ENCODE measurements at regions not wholly inside any gene's neighbourhood (a gene's known extent, or its start where the extent isn't known, plus 50 kb on each side); places are given as distances from the start of the nearest gene placed in this dataset.

DNA sequence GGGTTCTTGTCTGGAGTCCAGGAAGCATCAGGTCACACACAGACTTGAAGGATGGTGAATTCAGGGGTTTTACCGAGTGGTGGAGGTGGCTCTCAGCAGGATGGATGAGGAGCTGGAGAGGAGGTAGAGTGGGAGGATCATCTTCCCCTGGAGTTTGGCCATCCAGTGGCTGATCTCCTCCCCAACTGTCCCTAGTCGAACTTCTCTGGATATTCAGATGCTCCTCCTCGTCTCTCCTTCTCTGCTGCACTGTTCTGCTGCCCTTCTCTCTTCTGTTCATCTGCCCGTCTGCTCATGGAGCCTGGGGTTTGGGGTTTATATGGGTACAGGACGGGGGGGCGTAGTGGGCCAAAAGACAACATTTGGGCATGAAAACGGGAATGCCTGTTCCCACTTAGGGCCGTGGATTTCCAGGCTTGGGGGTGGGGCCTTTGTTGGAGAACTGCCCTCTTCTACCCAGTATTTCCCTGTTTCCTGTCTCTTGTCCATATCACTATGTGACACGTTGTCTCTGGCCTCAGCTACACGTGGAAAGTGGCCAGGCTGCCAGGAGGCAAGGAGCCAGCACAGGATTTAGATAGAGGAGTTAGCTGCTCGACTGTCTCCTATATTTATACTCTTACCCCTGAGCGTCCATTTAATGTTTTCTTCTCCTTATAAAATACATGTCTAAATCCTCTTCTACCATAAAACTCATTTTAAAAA, 76.7 kb downstream of the SIPA1L2 start:
- Histone ChIP-seq H3K79me2 (ENCODE audit: low read length) (no peaks in the 10 kb centered on the region), H3K9ac (ENCODE audit: low read length) (no peak overlapping the region), H4K20me1 (ENCODE audit: insufficient read depth, low read depth, low read length) (no peaks in the 10 kb centered on the region), H3K4me2 (ENCODE audit: low read depth, low read length, poor library complexity, severe bottlenecking) (no peak overlapping the region), H3K4me3 (ENCODE audit: low read length) (no peak overlapping the region), H2AFZ (ENCODE audit: low read length) (no peak overlapping the region), H3K9me2 (replicated peaks; ENCODE audit: insufficient read depth, low read length) (no peaks in the 10 kb centered on the region), H3K27me3 (ENCODE audit: low read length) (no peaks in the 10 kb centered on the region), H3K36me3 (ENCODE audit: insufficient read depth, low read length) (no peaks in the 10 kb centered on the region), H3K27ac (ENCODE audit: low read length) (no peak overlapping the region), H3K4me1 (ENCODE audit: low read length) (no peaks in the 10 kb centered on the region), H3K9me3 (ENCODE audit: low read length) (no peaks in the 10 kb centered on the region)
- no peak for DNase-seq

GRCh38 chr1:232551386-232551785, 78.5 kb downstream of the SIPA1L2 start:
- no peaks in the 10 kb centered on the region for H3K9me2 ChIP-seq (replicated peaks; ENCODE audit: insufficient read depth, low read length)
- no peaks in the 10 kb centered on the region for H3K4me1 ChIP-seq (ENCODE audit: low read length)
- no peaks in the 10 kb centered on the region for H3K79me2 ChIP-seq (ENCODE audit: low read length)
- H3K4me3 ChIP-seq (ENCODE audit: low read length) = no peak overlapping the region
- no peaks in the 10 kb centered on the region for H3K36me3 ChIP-seq (ENCODE audit: insufficient read depth, low read length)
- H3K9ac ChIP-seq (ENCODE audit: low read length) = no peak overlapping the region
- H3K4me2 ChIP-seq (ENCODE audit: low read depth, low read length, poor library complexity, severe bottlenecking) = no peak overlapping the region
- DNase-seq = no peak
- H3K27ac ChIP-seq (ENCODE audit: low read length) = no peak overlapping the region
- no peaks in the 10 kb centered on the region for H3K27me3 ChIP-seq (ENCODE audit: low read length)
- H3K9me3 ChIP-seq (ENCODE audit: low read length) = no peaks in the 10 kb centered on the region
- no peaks in the 10 kb centered on the region for H4K20me1 ChIP-seq (ENCODE audit: insufficient read depth, low read depth, low read length)
- H2AFZ ChIP-seq (ENCODE audit: low read length) = no peak overlapping the region

GRCh38 chr1:232550007-232550406, 79.9 kb downstream of the SIPA1L2 start:
- no peak overlapping the region for H3K9ac ChIP-seq (ENCODE audit: low read length)
- H3K9me3 ChIP-seq (ENCODE audit: low read length) = no peaks in the 10 kb centered on the region
- no peak for DNase-seq
- no peaks in the 10 kb centered on the region for H4K20me1 ChIP-seq (ENCODE audit: insufficient read depth, low read depth, low read length)
- H3K27ac ChIP-seq (ENCODE audit: low read length) = no peak overlapping the region
- H3K36me3 ChIP-seq (ENCODE audit: insufficient read depth, low read length) = no peaks in the 10 kb centered on the region
- H3K79me2 ChIP-seq (ENCODE audit: low read length) = no peaks in the 10 kb centered on the region
- H3K4me1 ChIP-seq (ENCODE audit: low read length) = no peaks in the 10 kb centered on the region
- H3K27me3 ChIP-seq (ENCODE audit: low read length) = no peaks in the 10 kb centered on the region
- H3K4me2 ChIP-seq (ENCODE audit: low read depth, low read length, poor library complexity, severe bottlenecking) = no peak overlapping the region
- H3K9me2 ChIP-seq (replicated peaks; ENCODE audit: insufficient read depth, low read length) = no peaks in the 10 kb centered on the region
- H3K4me3 ChIP-seq (ENCODE audit: low read length) = no peak overlapping the region
- H2AFZ ChIP-seq (ENCODE audit: low read length) = no peak overlapping the region

- no peaks in the 10 kb centered on the region for H3K36me3 ChIP-seq (ENCODE audit: insufficient read depth, low read length)
- H3K79me2 ChIP-seq (ENCODE audit: low read length) = no peaks in the 10 kb centered on the region
- H3K9me2 ChIP-seq (replicated peaks; ENCODE audit: insufficient read depth, low read length) = no peaks in the 10 kb centered on the region
- no peak overlapping the region for H3K4me3 ChIP-seq (ENCODE audit: low read length)
- no peaks in the 10 kb centered on the region for H4K20me1 ChIP-seq (ENCODE audit: insufficient read depth, low read depth, low read length)
- H3K27me3 ChIP-seq (ENCODE audit: low read length) = no peaks in the 10 kb centered on the region
- H3K27ac ChIP-seq (ENCODE audit: low read length) = no peak overlapping the region
- H3K9me3 ChIP-seq (ENCODE audit: low read length) = no peaks in the 10 kb centered on the region
- H2AFZ ChIP-seq (ENCODE audit: low read length) = no peak overlapping the region
- no peak overlapping the region for H3K4me2 ChIP-seq (ENCODE audit: low read depth, low read length, poor library complexity, severe bottlenecking)
- no peaks in the 10 kb centered on the region for H3K4me1 ChIP-seq (ENCODE audit: low read length)
- DNase-seq = no peak
- H3K9ac ChIP-seq (ENCODE audit: low read length) = no peak overlapping the region
Measured at GRCh38 chr1:232548691-232549090, 81.2 kb downstream of the SIPA1L2 start.

DNA sequence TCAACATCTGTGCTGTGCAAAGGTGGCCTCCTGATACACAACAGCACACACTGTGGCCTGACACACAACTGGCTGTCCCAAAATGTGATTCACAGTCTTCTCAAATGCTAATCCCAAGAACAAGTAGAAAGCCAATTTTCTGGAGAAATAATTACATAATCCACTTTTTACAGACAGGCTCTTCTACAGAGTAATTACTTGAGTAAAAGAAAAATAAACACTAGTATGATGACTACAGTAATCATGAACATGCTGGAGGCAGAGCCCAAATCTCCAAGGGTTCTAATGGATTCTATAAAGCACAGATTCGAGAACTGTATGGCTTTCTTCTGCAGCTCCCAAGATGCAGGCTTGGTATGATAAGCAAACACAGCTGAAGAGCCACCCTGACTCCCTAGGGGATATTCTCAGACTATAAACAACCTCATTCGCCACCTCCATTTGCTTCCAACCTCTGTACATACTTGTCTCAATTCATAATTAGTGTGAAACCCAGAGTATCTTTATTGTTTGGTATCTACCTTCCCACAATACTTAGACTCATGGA, 81.9 kb downstream of the SIPA1L2 start:
- Histone ChIP-seq H3K4me1 (ENCODE audit: low read length) (no peaks in the 10 kb centered on the region), H3K27ac (ENCODE audit: low read length) (no peak overlapping the region), H3K4me2 (ENCODE audit: low read depth, low read length, poor library complexity, severe bottlenecking) (no peak overlapping the region), H3K9ac (ENCODE audit: low read length) (no peak overlapping the region), H3K27me3 (ENCODE audit: low read length) (no peaks in the 10 kb centered on the region), H2AFZ (ENCODE audit: low read length) (no peak overlapping the region), H3K9me3 (ENCODE audit: low read length) (no peaks in the 10 kb centered on the region), H3K9me2 (replicated peaks; ENCODE audit: insufficient read depth, low read length) (no peaks in the 10 kb centered on the region), H3K36me3 (ENCODE audit: insufficient read depth, low read length) (no peaks in the 10 kb centered on the region), H3K79me2 (ENCODE audit: low read length) (no peaks in the 10 kb centered on the region), H3K4me3 (ENCODE audit: low read length) (no peak overlapping the region), H4K20me1 (ENCODE audit: insufficient read depth, low read depth, low read length) (no peaks in the 10 kb centered on the region)
- DNase-seq = no peak

- H3K36me3 ChIP-seq (ENCODE audit: insufficient read depth, low read length) = no peaks in the 10 kb centered on the region
- H3K4me1 ChIP-seq (ENCODE audit: low read length) = no peaks in the 10 kb centered on the region
- no peaks in the 10 kb centered on the region for H3K27me3 ChIP-seq (ENCODE audit: low read length)
- no peak overlapping the region for H2AFZ ChIP-seq (ENCODE audit: low read length)
- DNase-seq = no peak
- no peak overlapping the region for H3K27ac ChIP-seq (ENCODE audit: low read length)
- H3K4me3 ChIP-seq (ENCODE audit: low read length) = no peak overlapping the region
- H4K20me1 ChIP-seq (ENCODE audit: insufficient read depth, low read depth, low read length) = no peaks in the 10 kb centered on the region
- H3K9ac ChIP-seq (ENCODE audit: low read length) = no peak overlapping the region
- no peaks in the 10 kb centered on the region for H3K9me3 ChIP-seq (ENCODE audit: low read length)
- H3K4me2 ChIP-seq (ENCODE audit: low read depth, low read length, poor library complexity, severe bottlenecking) = no peak overlapping the region
- H3K79me2 ChIP-seq (ENCODE audit: low read length) = no peaks in the 10 kb centered on the region
- H3K9me2 ChIP-seq (replicated peaks; ENCODE audit: insufficient read depth, low read length) = no peaks in the 10 kb centered on the region
Measured at GRCh38 chr1:232542633-232543593, 87.0 kb downstream of the SIPA1L2 start.

DNA sequence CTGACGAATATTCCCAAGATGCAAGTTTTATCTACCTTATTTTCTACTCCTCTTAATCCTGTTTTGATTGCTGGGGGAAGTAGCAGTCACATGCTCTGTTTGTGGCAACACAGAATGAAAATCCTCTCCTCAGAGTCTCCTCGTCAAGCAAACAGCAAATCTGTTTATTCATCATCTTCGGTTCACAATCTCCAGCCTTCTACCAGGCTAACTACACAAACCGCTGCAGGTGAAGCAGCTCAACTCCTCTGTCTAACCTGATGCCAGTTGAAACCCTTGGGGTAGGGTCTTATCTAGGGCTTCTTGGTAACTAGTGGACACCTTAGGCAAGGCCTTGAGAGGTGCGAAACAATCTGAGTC, 91.0 kb downstream of the SIPA1L2 start:
- DNase-seq = no peak
- H3K9ac ChIP-seq (ENCODE audit: low read length) = no peak overlapping the region
- no peaks in the 10 kb centered on the region for H3K27me3 ChIP-seq (ENCODE audit: low read length)
- H2AFZ ChIP-seq (ENCODE audit: low read length) = no peak overlapping the region
- H3K9me2 ChIP-seq (replicated peaks; ENCODE audit: insufficient read depth, low read length) = no peaks in the 10 kb centered on the region
- H3K4me3 ChIP-seq (ENCODE audit: low read length) = no peak overlapping the region
- no peaks in the 10 kb centered on the region for H3K79me2 ChIP-seq (ENCODE audit: low read length)
- no peaks in the 10 kb centered on the region for H3K36me3 ChIP-seq (ENCODE audit: insufficient read depth, low read length)
- H4K20me1 ChIP-seq (ENCODE audit: insufficient read depth, low read depth, low read length) = no peaks in the 10 kb centered on the region
- no peaks in the 10 kb centered on the region for H3K4me1 ChIP-seq (ENCODE audit: low read length)
- H3K9me3 ChIP-seq (ENCODE audit: low read length) = no peaks in the 10 kb centered on the region
- no peak overlapping the region for H3K4me2 ChIP-seq (ENCODE audit: low read depth, low read length, poor library complexity, severe bottlenecking)
- H3K27ac ChIP-seq (ENCODE audit: low read length) = no peak overlapping the region

GRCh38 chr1:232538224-232538942, 91.5 kb downstream of the SIPA1L2 start:
- Histone ChIP-seq H3K27me3 (ENCODE audit: low read length) (no peaks in the 10 kb centered on the region), H3K9ac (ENCODE audit: low read length) (no peak overlapping the region), H3K9me2 (replicated peaks; ENCODE audit: insufficient read depth, low read length) (no peaks in the 10 kb centered on the region), H3K9me3 (ENCODE audit: low read length) (no peaks in the 10 kb centered on the region), H3K4me2 (ENCODE audit: low read depth, low read length, poor library complexity, severe bottlenecking) (no peak overlapping the region), H3K27ac (ENCODE audit: low read length) (no peak overlapping the region), H3K36me3 (ENCODE audit: insufficient read depth, low read length) (no peaks in the 10 kb centered on the region), H4K20me1 (ENCODE audit: insufficient read depth, low read depth, low read length) (no peaks in the 10 kb centered on the region), H3K4me1 (ENCODE audit: low read length) (no peaks in the 10 kb centered on the region), H2AFZ (ENCODE audit: low read length) (no peak overlapping the region), H3K79me2 (ENCODE audit: low read length) (no peaks in the 10 kb centered on the region), H3K4me3 (ENCODE audit: low read length) (no peak overlapping the region)
- DNase-seq = no peak
